BLaER1 (cell line): ENCODE measurements at regions not wholly inside any gene's neighbourhood (a gene's known extent, or its start where the extent isn't known, plus 50 kb on each side); places are given as distances from the start of the nearest gene placed in this dataset.
A peak's percentile ranks its signal among the peaks of the same experiment; 100 is the strongest.
"Not testable (repeated sequence)": the region's sequence is repeated elsewhere in the genome, so short reads cannot be mapped to it uniquely, and the experiment has no call there.

Experiments
- H3K27ac ChIP-seq: shearing (Covaris generic); formaldehyde crosslinking; 2 replicates; pipeline ENCODE4 v1.8.1; 2022
- H3K27me3 ChIP-seq: shearing (Covaris generic); formaldehyde crosslinking; 2 replicates; pipeline ENCODE4 v1.8.1; 2022
- H3K36me3 ChIP-seq: shearing (Covaris generic); formaldehyde crosslinking; 2 replicates; pipeline ENCODE4 v1.8.1; 2022
- H3K4me1 ChIP-seq: shearing (Covaris generic); formaldehyde crosslinking; 2 replicates; pipeline ENCODE4 v1.8.1; 2022
- H3K4me2 ChIP-seq: shearing (Covaris generic); formaldehyde crosslinking; 2 replicates; pipeline ENCODE4 v1.8.1; 2022
- H3K4me3 ChIP-seq: shearing (Covaris generic); formaldehyde crosslinking; 2 replicates; pipeline ENCODE4 v1.8.1; 2022
- H3K9ac ChIP-seq: shearing (Covaris generic); formaldehyde crosslinking; 2 replicates; pipeline ENCODE4 v1.8.1; 2022
- H3K9me3 ChIP-seq: shearing (Covaris generic); formaldehyde crosslinking; 2 replicates; pipeline ENCODE4 v1.8.1; 2022
- H4K20me1 ChIP-seq: shearing (Covaris generic); formaldehyde crosslinking; 2 replicates; pipeline ENCODE4 v1.8.1; 2022
- Cebpa-rat ChIP-seq: shearing (Covaris generic); IDR thresholded peaks from 2 replicates; pipeline ENCODE4 v1.8.1; 2022

GRCh38 chr3:14016900-14017475 is 107.7 kb downstream of the CHCHD4 start:
- Histone ChIP-seq H3K9ac (no peak overlapping the region), H3K4me3 (no peak overlapping the region), H3K27me3 (no peaks in the 10 kb centered on the region), H3K9me3 (peaks cover 13% of the 10 kb centered on the region), H3K4me1 (peaks cover 9% of the 10 kb centered on the region; the same call in 1 of the 2 replicates), H3K36me3 (no peaks in the 10 kb centered on the region), H3K27ac (no peak overlapping the region), H4K20me1 (no peaks in the 10 kb centered on the region), H3K4me2 (peak overlapping the region; percentile 42)
- TF ChIP-seq Cebpa-rat, result no peak

- H3K4me2 ChIP-seq, result no peak overlapping the region
- no peak overlapping the region for H3K27ac ChIP-seq
- H4K20me1 ChIP-seq, result no peaks in the 10 kb centered on the region
- H3K9ac ChIP-seq, result no peak overlapping the region
- no peaks in the 10 kb centered on the region for H3K9me3 ChIP-seq
- H3K27me3 ChIP-seq, result no peaks in the 10 kb centered on the region
- no peaks in the 10 kb centered on the region for H3K4me1 ChIP-seq
- TF ChIP-seq Cebpa-rat, result no peak
- H3K36me3 ChIP-seq, result no peaks in the 10 kb centered on the region
- no peak overlapping the region for H3K4me3 ChIP-seq
Observed at GRCh38 chr3:14007006-14007405, 117.7 kb downstream of the CHCHD4 start.

GRCh38 chr3:14001136-14001535 is 121.3 kb upstream of the WNT7A start:
- H3K4me1 ChIP-seq, result no peaks in the 10 kb centered on the region
- H3K9me3 ChIP-seq, result no peaks in the 10 kb centered on the region; the same call in 1 of the 2 replicates
- no peak overlapping the region for H3K4me2 ChIP-seq
- no peaks in the 10 kb centered on the region for H3K27me3 ChIP-seq
- no peaks in the 10 kb centered on the region for H3K36me3 ChIP-seq
- H3K9ac ChIP-seq, result no peak overlapping the region
- no peak overlapping the region for H3K4me3 ChIP-seq
- TF ChIP-seq Cebpa-rat, result no peak
- H3K27ac ChIP-seq, result no peak overlapping the region
- H4K20me1 ChIP-seq, result no peaks in the 10 kb centered on the region

- Histone ChIP-seq H3K4me1 (no peaks in the 10 kb centered on the region), H4K20me1 (no peaks in the 10 kb centered on the region), H3K36me3 (no peaks in the 10 kb centered on the region), H3K27me3 (no peaks in the 10 kb centered on the region), H3K27ac (no peak overlapping the region), H3K9me3 (peaks cover 2% of the 10 kb centered on the region; the same call in 1 of the 2 replicates), H3K4me2 (no peak overlapping the region), H3K4me3 (no peak overlapping the region), H3K9ac (no peak overlapping the region)
- no peak for TF ChIP-seq Cebpa-rat
Observed at GRCh38 chr3:14000556-14000955, 120.7 kb upstream of the WNT7A start.

- no peaks in the 10 kb centered on the region for H3K4me1 ChIP-seq
- H3K9ac ChIP-seq, result no peak overlapping the region
- H3K36me3 ChIP-seq, result no peaks in the 10 kb centered on the region
- TF ChIP-seq Cebpa-rat, result no peak
- H3K27ac ChIP-seq, result no peak overlapping the region
- no peaks in the 10 kb centered on the region for H3K27me3 ChIP-seq
- H3K4me2 ChIP-seq, result no peak overlapping the region
- no peaks in the 10 kb centered on the region for H4K20me1 ChIP-seq
- peaks cover 12% of the 10 kb centered on the region; the same call in 1 of the 2 replicates for H3K9me3 ChIP-seq
- H3K4me3 ChIP-seq, result no peak overlapping the region
Observed at GRCh38 chr3:13998831-13999230, 119.0 kb upstream of the WNT7A start.

- not testable (repeated sequence) for H3K4me1 ChIP-seq, H3K4me3 ChIP-seq, H3K27ac ChIP-seq, H3K27me3 ChIP-seq, H3K4me2 ChIP-seq, H3K9ac ChIP-seq, H4K20me1 ChIP-seq, H3K36me3 ChIP-seq
- peaks cover 12% of the 10 kb centered on the region; the same call in 1 of the 2 replicates for H3K9me3 ChIP-seq
Observed at GRCh38 chr3:13995216-13995615, 115.3 kb upstream of the WNT7A start.

- not testable (repeated sequence) for H3K4me3 ChIP-seq, H3K4me1 ChIP-seq, H3K27ac ChIP-seq, H3K27me3 ChIP-seq, H4K20me1 ChIP-seq, H3K36me3 ChIP-seq, H3K9ac ChIP-seq, H3K4me2 ChIP-seq
- H3K9me3 ChIP-seq, result peaks cover 24% of the 10 kb centered on the region
Observed at GRCh38 chr3:13988925-13989324, 109.1 kb upstream of the WNT7A start.

- no peak overlapping the region for H3K9ac ChIP-seq
- no peaks in the 10 kb centered on the region for H4K20me1 ChIP-seq
- no peaks in the 10 kb centered on the region for H3K4me1 ChIP-seq
- H3K27me3 ChIP-seq, result no peaks in the 10 kb centered on the region
- peaks cover 38% of the 10 kb centered on the region for H3K9me3 ChIP-seq
- H3K27ac ChIP-seq, result no peak overlapping the region
- no peak for TF ChIP-seq Cebpa-rat
- H3K4me3 ChIP-seq, result no peak overlapping the region
- no peaks in the 10 kb centered on the region for H3K36me3 ChIP-seq
- H3K4me2 ChIP-seq, result no peak overlapping the region
Observed at GRCh38 chr3:13976469-13976868, 96.6 kb upstream of the WNT7A start.

- no peak overlapping the region for H3K27ac ChIP-seq
- no peaks in the 10 kb centered on the region for H3K27me3 ChIP-seq
- no peaks in the 10 kb centered on the region for H3K36me3 ChIP-seq
- peaks cover 46% of the 10 kb centered on the region for H3K9me3 ChIP-seq
- H4K20me1 ChIP-seq, result no peaks in the 10 kb centered on the region
- no peak overlapping the region for H3K9ac ChIP-seq
- H3K4me3 ChIP-seq, result no peak overlapping the region
- H3K4me2 ChIP-seq, result no peak overlapping the region
- no peaks in the 10 kb centered on the region for H3K4me1 ChIP-seq
- TF ChIP-seq Cebpa-rat, result no peak
Observed at GRCh38 chr3:13975686-13976085, 95.8 kb upstream of the WNT7A start.

GRCh38 chr3:13972679-13973379 is 93.0 kb upstream of the WNT7A start:
- no peak for TF ChIP-seq Cebpa-rat

More at GRCh38 chr3:13972679-13973379, 93.0 kb upstream of the WNT7A start:
- Histone ChIP-seq H4K20me1 (no peaks in the 10 kb centered on the region), H3K36me3 (no peaks in the 10 kb centered on the region), H3K9me3 (peaks cover 55% of the 10 kb centered on the region), H3K4me1 (no peaks in the 10 kb centered on the region), H3K27ac (no peak overlapping the region), H3K4me2 (no peak overlapping the region), H3K4me3 (no peak overlapping the region), H3K9ac (no peak overlapping the region), H3K27me3 (no peaks in the 10 kb centered on the region)
